Choroid plexus epithelial cell (primary cell): ENCODE measurements at regions not wholly inside any gene's neighbourhood (a gene's known extent, or its start where the extent isn't known, plus 50 kb on each side); places are given as distances from the start of the nearest gene placed in this dataset.

Experiments used
- DNase-seq: peaks from one replicate; pipeline ENCODE4 v3.0.0-alpha.2; 2010; ENCODE audit warnings: low read depth
- H3K4me3 ChIP-seq: 2 replicates; pipeline ENCODE4 v1.5.1; 2011; ENCODE audit warnings: low read depth, mild to moderate bottlenecking, control low read depth, low read length, moderate library complexity
- TF ChIP-seq, protein P1 (sequence below): conservative IDR thresholded peaks from 2 replicates; pipeline ENCODE4 v1.5.1; 2011; ENCODE audit warnings: low read depth, mild to moderate bottlenecking, control low read depth, inconsistent platforms, low read length, moderate library complexity

DNA sequence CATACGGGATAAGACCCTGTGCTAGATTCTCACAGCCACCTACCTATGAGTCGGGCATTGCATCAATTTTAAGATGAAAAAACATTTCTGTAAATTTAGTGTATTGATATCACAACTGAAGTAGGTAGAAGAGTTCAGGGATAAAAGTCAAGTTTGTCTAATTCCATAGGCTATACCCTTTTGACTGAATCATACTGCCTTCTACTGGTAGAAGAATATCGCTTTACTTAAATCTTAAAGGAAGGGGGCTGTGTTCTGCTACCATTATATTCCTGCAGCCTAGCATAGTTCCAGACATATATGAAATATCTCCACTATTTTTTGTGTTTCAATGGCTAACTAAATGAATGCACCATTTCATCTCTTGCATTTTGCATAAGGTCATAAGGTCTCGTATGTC, 1128.6 kb downstream of the CDH8 start:
- TF ChIP-seq, protein P1, sequence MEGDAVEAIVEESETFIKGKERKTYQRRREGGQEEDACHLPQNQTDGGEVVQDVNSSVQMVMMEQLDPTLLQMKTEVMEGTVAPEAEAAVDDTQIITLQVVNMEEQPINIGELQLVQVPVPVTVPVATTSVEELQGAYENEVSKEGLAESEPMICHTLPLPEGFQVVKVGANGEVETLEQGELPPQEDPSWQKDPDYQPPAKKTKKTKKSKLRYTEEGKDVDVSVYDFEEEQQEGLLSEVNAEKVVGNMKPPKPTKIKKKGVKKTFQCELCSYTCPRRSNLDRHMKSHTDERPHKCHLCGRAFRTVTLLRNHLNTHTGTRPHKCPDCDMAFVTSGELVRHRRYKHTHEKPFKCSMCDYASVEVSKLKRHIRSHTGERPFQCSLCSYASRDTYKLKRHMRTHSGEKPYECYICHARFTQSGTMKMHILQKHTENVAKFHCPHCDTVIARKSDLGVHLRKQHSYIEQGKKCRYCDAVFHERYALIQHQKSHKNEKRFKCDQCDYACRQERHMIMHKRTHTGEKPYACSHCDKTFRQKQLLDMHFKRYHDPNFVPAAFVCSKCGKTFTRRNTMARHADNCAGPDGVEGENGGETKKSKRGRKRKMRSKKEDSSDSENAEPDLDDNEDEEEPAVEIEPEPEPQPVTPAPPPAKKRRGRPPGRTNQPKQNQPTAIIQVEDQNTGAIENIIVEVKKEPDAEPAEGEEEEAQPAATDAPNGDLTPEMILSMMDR, result no peak
- H3K4me3 ChIP-seq, result no peak overlapping the region
- DNase-seq, result no peak

- TF ChIP-seq, protein P1, result no peak
- DNase-seq, result peak; percentile 0
- no peak overlapping the region for H3K4me3 ChIP-seq
Observed at GRCh38 chr16:60905811-60906210, 1130.4 kb downstream of the CDH8 start.

- TF ChIP-seq, protein P1, result no peak
- H3K4me3 ChIP-seq, result no peak overlapping the region
- DNase-seq, result no peak
Observed at GRCh38 chr16:60902114-60902513, 1134.1 kb downstream of the CDH8 start.

DNA sequence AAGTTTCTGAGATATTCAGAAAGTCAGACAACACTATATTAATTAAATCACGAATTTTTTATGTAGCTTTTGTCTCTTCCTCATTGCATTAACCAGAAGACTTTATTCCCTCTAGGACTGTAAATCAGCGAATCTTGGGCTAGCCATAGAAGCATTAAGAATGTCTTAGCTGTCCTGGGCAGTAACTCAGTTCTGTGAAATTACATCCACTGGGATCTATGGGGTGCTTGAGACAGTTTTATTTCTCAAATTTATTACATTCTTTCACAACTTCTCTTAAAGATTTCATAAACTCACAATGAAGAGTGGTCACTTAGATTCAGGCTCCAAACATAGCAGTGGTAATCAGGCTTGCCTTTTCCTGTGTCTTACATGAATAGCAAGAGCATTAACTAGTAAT, 1153.4 kb downstream of the CDH8 start:
- TF ChIP-seq, protein P1, result no peak
- H3K4me3 ChIP-seq, result no peak overlapping the region
- no peak for DNase-seq

DNA sequence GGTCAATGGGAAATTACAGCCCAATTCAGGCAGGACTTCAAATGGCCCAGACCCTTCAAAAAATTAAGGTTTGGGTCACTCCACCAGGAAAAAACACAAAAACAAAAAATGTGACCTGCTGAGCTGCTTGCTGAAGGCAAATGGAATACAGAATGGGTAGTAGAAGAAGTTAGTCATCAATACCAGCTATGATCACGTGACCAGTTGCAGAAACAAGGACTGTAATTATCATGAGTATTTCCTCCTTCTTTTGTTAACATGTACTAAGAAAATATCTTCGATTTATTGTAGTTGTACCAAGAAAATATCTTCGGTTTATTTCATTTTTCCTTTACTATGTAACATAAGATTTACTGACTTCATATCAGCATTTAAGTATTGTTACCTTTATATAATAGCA, 1183.6 kb downstream of the CDH8 start:
- H3K4me3 ChIP-seq, result no peak overlapping the region
- TF ChIP-seq, protein P1, result no peak

DNA sequence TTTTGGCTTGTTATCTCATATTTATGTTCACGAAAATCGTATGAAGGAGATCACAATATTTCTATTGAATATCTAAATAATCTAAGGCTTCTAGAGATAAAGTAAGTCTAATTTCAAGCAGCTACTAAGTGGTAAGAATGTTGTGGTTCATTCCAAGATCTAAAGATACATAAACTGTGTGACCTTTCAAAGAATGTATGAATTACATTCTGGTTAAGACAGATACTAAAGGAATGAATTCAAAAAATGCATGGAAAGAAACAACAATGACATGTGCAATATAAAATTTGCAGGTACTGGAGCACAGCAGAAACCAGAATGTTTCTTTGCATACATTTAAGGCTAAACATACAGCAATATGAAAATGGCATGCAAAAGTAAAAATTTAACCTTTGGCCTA, 1214.6 kb downstream of the CDH8 start:
- no peak for DNase-seq
- no peak overlapping the region for H3K4me3 ChIP-seq
- TF ChIP-seq, protein P1, result no peak

More for the DNA sequence above, 1183.6 kb downstream of the CDH8 start:
- DNase-seq, result no peak

DNA sequence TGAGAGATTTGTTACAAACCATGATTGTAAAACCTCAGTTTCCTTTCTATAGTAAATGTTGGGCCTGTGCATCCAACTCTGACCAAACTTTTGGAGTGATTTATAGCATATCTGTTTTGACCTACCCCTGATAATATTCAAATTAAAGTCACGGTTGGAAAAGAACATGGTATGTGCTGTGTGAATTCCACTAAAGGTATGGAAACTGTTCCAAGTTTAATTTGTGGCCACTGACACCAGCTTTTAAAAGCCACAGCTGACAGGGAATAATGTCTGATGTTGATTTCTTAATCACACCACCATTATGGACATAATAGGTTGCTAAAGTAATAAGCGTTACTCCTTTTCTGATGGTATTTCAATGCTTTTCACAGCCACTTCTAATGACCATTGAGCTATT, 1215.9 kb downstream of the CDH8 start:
- TF ChIP-seq, protein P1, result no peak
- DNase-seq, result no peak
- H3K4me3 ChIP-seq, result no peak overlapping the region
